ENCODE measurements at regions not wholly inside any gene's neighbourhood (a gene's known extent, or its start where the extent isn't known, plus 50 kb on each side); places are given as distances from the start of the nearest gene placed in this dataset.

DNA sequence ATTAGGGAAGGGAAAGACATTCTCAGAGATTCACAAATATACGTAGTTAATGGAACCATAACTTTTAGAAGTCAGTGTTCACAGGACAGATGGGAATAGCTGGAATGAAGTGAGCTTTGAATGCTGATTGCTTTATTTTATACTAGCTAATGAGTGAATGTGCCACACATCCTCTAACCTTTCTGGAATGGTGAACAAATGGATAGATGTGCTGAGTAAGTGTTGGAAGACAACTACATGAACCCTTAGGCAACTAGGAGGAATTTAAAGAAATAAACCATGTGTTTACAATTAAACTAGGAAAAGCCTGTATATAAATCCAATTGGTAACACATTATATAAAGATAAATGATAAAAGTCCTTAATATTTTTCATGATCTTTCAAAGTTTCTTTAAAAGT is 91.6 kb upstream of the LIMCH1 start:
- Histone ChIP-seq H3K27me3 (ENCODE audit: insufficient read depth, low read length) (no peaks in the 10 kb centered on the region), H3K4me1 (ENCODE audit: insufficient read depth, low read length) (no peaks in the 10 kb centered on the region), H3K56ac (ENCODE audit: insufficient read length, low read depth, low read length) (no peak overlapping the region), H2BK20ac (ENCODE audit: low read depth, low read length, poor library complexity, severe bottlenecking) (no peak overlapping the region), H2BK120ac (ENCODE audit: low read depth, low read length, poor library complexity, severe bottlenecking) (no peak overlapping the region), H2BK12ac (ENCODE audit: insufficient read length, low read depth, low read length) (no peak overlapping the region), H3K18ac (ENCODE audit: insufficient read length, low read depth, low read length) (no peak overlapping the region), H3K27ac (ENCODE audit: insufficient read length, low read depth, low read length) (no peak overlapping the region), H2BK5ac (ENCODE audit: insufficient read length, low read length) (no peak overlapping the region), H3K23me2 (ENCODE audit: insufficient read length, low read depth, low read length, poor library complexity, severe bottlenecking) (no peaks in the 10 kb centered on the region), H3K23ac (ENCODE audit: insufficient read length, low read depth, low read length) (no peak overlapping the region), H3K9ac (ENCODE audit: extremely low read depth, insufficient read length, low read length) (no peak overlapping the region), H3K4ac (ENCODE audit: low read depth, low read length) (no peak overlapping the region), H2AFZ (ENCODE audit: low read length) (no peak overlapping the region), H3K79me2 (ENCODE audit: insufficient read depth, low read length) (no peaks in the 10 kb centered on the region), H3K79me1 (ENCODE audit: insufficient read depth, low read depth, low read length, poor library complexity, severe bottlenecking) (no peaks in the 10 kb centered on the region), H3T11ph (ENCODE audit: low read length) (no peak overlapping the region), H4K5ac (ENCODE audit: insufficient read length, low read depth, low read length) (no peak overlapping the region), H2AK5ac (ENCODE audit: insufficient read length, low read length) (no peak overlapping the region), H3K9me3 (ENCODE audit: control insufficient read depth, low read depth, low read length) (no peaks in the 10 kb centered on the region), H4K20me1 (ENCODE audit: control insufficient read depth, insufficient read depth, insufficient read length) (no peaks in the 10 kb centered on the region), H4K8ac (replicated peaks; ENCODE audit: insufficient read length, low read depth, low read length) (no peak overlapping the region), H4K91ac (ENCODE audit: insufficient read length, low read depth, low read length) (no peak overlapping the region), H3K4me2 (ENCODE audit: insufficient read depth, insufficient read length, low read length) (no peak overlapping the region), H3K14ac (ENCODE audit: insufficient read depth, low read length) (no peak overlapping the region), H2BK15ac (ENCODE audit: low read depth, low read length) (no peak overlapping the region)
- peaks cover 0 to 6% of the 10 kb centered on the region in 2 experiments; a peak in 2 of 5 replicates for H3K9me3 Mint-ChIP-seq
- no peak overlapping the region for H3K4me3 Mint-ChIP-seq
- H3K4me1 Mint-ChIP-seq: peaks cover 2 to 3% of the 10 kb centered on the region in 2 experiments
- peaks cover 0 to 11% (median 0%) of the 10 kb centered on the region in 3 experiments; a peak in 2 of 7 replicates for H3K36me3 Mint-ChIP-seq (ENCODE audit: insufficient read depth in 1 of 3, low read depth in 3 of 3)
- H3K27ac Mint-ChIP-seq: no peak overlapping the region
- DNase-seq: no peak
- no peaks in the 10 kb centered on the region for H3K27me3 Mint-ChIP-seq (ENCODE audit: low read depth)
- WGBS (ENCODE audit: extremely low coverage, insufficient read length, low lambda C conversion rate): no CpG with 5 or more reads among the region's 1 CpG
- TF ChIP-seq, protein P1, sequence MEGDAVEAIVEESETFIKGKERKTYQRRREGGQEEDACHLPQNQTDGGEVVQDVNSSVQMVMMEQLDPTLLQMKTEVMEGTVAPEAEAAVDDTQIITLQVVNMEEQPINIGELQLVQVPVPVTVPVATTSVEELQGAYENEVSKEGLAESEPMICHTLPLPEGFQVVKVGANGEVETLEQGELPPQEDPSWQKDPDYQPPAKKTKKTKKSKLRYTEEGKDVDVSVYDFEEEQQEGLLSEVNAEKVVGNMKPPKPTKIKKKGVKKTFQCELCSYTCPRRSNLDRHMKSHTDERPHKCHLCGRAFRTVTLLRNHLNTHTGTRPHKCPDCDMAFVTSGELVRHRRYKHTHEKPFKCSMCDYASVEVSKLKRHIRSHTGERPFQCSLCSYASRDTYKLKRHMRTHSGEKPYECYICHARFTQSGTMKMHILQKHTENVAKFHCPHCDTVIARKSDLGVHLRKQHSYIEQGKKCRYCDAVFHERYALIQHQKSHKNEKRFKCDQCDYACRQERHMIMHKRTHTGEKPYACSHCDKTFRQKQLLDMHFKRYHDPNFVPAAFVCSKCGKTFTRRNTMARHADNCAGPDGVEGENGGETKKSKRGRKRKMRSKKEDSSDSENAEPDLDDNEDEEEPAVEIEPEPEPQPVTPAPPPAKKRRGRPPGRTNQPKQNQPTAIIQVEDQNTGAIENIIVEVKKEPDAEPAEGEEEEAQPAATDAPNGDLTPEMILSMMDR (conservative IDR thresholded peaks at IDR 0.05): no peak
